ENCODE measurements at regions not wholly inside any gene's neighbourhood (a gene's known extent, or its start where the extent isn't known, plus 50 kb on each side); places are given as distances from the start of the nearest gene placed in this dataset.
A peak's percentile ranks its signal among the peaks of the same experiment; 100 is the strongest.

DNA sequence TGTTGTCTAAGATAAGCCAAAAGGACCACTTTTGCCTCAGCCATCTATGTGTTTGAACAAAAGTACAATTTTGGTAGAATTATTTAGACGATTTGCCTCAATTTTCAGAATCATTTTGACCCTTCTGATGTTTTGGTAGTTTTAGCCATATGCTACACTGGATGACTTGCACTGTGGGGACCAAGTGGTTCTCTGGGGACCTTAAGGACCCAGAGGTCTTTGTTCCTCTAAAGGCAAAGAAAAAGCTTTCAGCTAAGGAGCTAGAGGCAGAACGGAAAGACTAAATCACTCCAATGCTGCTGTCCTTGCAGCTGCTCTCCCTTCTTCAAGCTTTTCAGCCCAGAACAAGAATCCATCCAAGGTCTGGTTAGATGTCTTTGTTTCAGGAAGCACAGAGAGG lies 51.0 kb upstream of the APC start:
- CTCF ChIA-PET (ENCODE audit: unreplicated experiment) = interaction anchor here (0.5 kb wide), 1 partner anchor 33 kb away, joined by 3 read pairs; no protein-coding TSS in a partner anchor

DNA sequence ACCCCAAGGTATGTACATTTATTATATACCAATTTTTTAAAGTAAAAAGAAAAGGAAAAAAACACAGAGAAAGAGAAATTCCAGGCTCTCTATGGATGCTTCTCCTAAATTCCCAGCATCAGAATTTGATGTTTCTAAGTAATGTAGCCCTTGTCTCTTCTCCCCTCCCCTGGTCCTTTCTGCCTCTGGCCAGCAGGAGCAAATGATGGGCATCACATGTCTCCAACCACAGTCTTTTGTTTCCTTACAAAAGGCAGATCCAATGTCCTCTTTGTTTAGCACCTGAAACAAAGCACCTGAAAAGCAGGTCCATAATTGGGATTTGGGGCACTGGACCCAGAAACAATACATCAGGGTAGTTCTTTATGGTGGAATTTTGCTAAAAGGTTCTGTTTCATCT lies 50.4 kb upstream of the APC start:
- TF ChIP-seq, protein P1, sequence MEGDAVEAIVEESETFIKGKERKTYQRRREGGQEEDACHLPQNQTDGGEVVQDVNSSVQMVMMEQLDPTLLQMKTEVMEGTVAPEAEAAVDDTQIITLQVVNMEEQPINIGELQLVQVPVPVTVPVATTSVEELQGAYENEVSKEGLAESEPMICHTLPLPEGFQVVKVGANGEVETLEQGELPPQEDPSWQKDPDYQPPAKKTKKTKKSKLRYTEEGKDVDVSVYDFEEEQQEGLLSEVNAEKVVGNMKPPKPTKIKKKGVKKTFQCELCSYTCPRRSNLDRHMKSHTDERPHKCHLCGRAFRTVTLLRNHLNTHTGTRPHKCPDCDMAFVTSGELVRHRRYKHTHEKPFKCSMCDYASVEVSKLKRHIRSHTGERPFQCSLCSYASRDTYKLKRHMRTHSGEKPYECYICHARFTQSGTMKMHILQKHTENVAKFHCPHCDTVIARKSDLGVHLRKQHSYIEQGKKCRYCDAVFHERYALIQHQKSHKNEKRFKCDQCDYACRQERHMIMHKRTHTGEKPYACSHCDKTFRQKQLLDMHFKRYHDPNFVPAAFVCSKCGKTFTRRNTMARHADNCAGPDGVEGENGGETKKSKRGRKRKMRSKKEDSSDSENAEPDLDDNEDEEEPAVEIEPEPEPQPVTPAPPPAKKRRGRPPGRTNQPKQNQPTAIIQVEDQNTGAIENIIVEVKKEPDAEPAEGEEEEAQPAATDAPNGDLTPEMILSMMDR (conservative IDR thresholded peaks at IDR 0.05; ENCODE audit: low read length) = no peak
- TF ChIP-seq EZH2phosphoT487 (IDR thresholded peaks at IDR 0.05; ENCODE audit: borderline replicate concordance, low read depth, low read length) = no peak
- ChIA-PET POLR2A (interaction anchor here (0.7 to 1.5 kb wide), 4 partner anchors 10 to 574 kb away, joined by 3 to 4 read pairs (median 4); no protein-coding TSS in a partner anchor), CTCF (ENCODE audit: unreplicated experiment) (no interaction called here)
- peaks cover 15% of the 10 kb centered on the region for H3K4me1 ChIP-seq (ENCODE audit: insufficient read depth, low read length, poor library complexity, severe bottlenecking)
- H3K36me3 ChIP-seq (ENCODE audit: insufficient read depth, low read length) = no peaks in the 10 kb centered on the region
- H3K27ac ChIP-seq (ENCODE audit: low read depth, low read length, poor library complexity, severe bottlenecking) = no peak overlapping the region
- H3K9me3 ChIP-seq (ENCODE audit: low read length) = 0 out of 2 replicates have a peak, but pooled peaks cover 5% of the 10 kb centered on the region
- H3K4me3 ChIP-seq (ENCODE audit: low read depth, low read length, poor library complexity, severe bottlenecking) = no peak overlapping the region
- intact Hi-C loops (cut with micrococcal nuclease; ENCODE audit: unreplicated experiment) = no loop called here
- BruUV-seq (replicated peaks) = no TSS peak
- no peak overlapping the region for H3K4me2 ChIP-seq (ENCODE audit: low read length)
- no peak for DNase-seq (ENCODE audit: low spot score)
- no peak overlapping the region for H2AFZ ChIP-seq (ENCODE audit: low read length)
- no peaks in the 10 kb centered on the region for H4K20me1 ChIP-seq (ENCODE audit: insufficient read depth, low read length)
- no peaks in the 10 kb centered on the region for H3K79me2 ChIP-seq (ENCODE audit: insufficient read depth, low read depth, low read length)
- H3K9me2 ChIP-seq (ENCODE audit: insufficient read depth, low read length) = no peaks in the 10 kb centered on the region

More for the DNA sequence above, 51.0 kb upstream of the APC start:
- no peaks in the 10 kb centered on the region for H3K79me2 ChIP-seq (ENCODE audit: insufficient read depth, low read depth, low read length)
- H3K27ac ChIP-seq (ENCODE audit: low read depth, low read length, poor library complexity, severe bottlenecking) = no peak overlapping the region
- POLR2A ChIA-PET = interaction anchor here (0.7 to 1.5 kb wide), 3 partner anchors 10 to 234 kb away, joined by 3 to 4 read pairs (median 4); no protein-coding TSS in a partner anchor
- H3K4me3 ChIP-seq (ENCODE audit: low read depth, low read length, poor library complexity, severe bottlenecking) = no peak overlapping the region
- 0 out of 2 replicates have a peak, but pooled peaks cover 5% of the 10 kb centered on the region for H3K9me3 ChIP-seq (ENCODE audit: low read length)
- no peak overlapping the region for H2AFZ ChIP-seq (ENCODE audit: low read length)
- intact Hi-C loops (cut with micrococcal nuclease; ENCODE audit: unreplicated experiment) = no loop called here
- DNase-seq (ENCODE audit: low spot score) = peak; percentile 33
- peaks cover 15% of the 10 kb centered on the region for H3K4me1 ChIP-seq (ENCODE audit: insufficient read depth, low read length, poor library complexity, severe bottlenecking)
- no peaks in the 10 kb centered on the region for H4K20me1 ChIP-seq (ENCODE audit: insufficient read depth, low read length)
- H3K4me2 ChIP-seq (ENCODE audit: low read length) = no peak overlapping the region
- no peaks in the 10 kb centered on the region for H3K36me3 ChIP-seq (ENCODE audit: insufficient read depth, low read length)
- no peak for TF ChIP-seq EZH2phosphoT487 (IDR thresholded peaks at IDR 0.05; ENCODE audit: borderline replicate concordance, low read depth, low read length)
- TF ChIP-seq, protein P1 (conservative IDR thresholded peaks at IDR 0.05; ENCODE audit: low read length) = no peak
- H3K9me2 ChIP-seq (ENCODE audit: insufficient read depth, low read length) = no peaks in the 10 kb centered on the region
- BruUV-seq (replicated peaks) = no TSS peak

All from OCI-LY7 (cell line).